ENCODE measurements at regions not wholly inside any gene's neighbourhood (a gene's known extent, or its start where the extent isn't known, plus 50 kb on each side); places are given as distances from the start of the nearest gene placed in this dataset.

DNA sequence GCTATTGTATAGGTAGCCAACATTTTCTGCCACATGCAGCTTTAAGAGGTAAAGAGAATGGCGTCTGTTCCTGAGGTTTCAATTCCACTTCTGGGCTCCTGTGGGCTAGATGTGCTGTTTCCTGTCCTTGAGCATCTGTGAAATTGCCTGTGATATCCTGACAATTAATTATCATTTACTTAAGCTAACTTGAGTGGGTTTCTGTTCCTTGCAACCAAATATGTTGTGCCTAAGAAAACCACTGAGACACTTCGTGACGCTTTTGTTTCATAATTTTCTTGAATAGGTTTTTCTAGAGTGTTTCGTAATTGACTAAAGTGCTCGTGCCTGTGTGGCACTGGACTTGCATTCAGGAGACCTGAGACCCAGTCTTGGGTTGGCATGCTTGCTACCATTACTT lies 127.3 kb upstream of the POU3F1 start:
- Histone ChIP-seq H3K27me3 (ENCODE audit: insufficient read depth, low read depth, low read length) (no peaks in the 10 kb centered on the region), H3K4me2 (ENCODE audit: low read length) (no peak overlapping the region), H4K20me1 (ENCODE audit: insufficient read depth) (no peaks in the 10 kb centered on the region), H3K36me3 (ENCODE audit: insufficient read depth, low read length) (no peaks in the 10 kb centered on the region), H3K9me3 (ENCODE audit: low read length) (no peaks in the 10 kb centered on the region), H3F3A (ENCODE audit: insufficient read depth, low read length, poor library complexity, severe bottlenecking) (no peaks in the 10 kb centered on the region), H3K9me2 (ENCODE audit: insufficient read depth, low read length) (no peaks in the 10 kb centered on the region), H3K27ac (ENCODE audit: low read length) (no peak overlapping the region), H3K4me3 (ENCODE audit: low read length) (no peak overlapping the region), H2AFZ (ENCODE audit: low read depth, low read length) (no peak overlapping the region), H3K79me2 (replicated peaks; ENCODE audit: insufficient read depth, low read length) (no peaks in the 10 kb centered on the region), H3K9ac (ENCODE audit: low read length) (no peak overlapping the region)
- TF ChIP-seq TAF1 (IDR thresholded peaks at IDR 0.05; ENCODE audit: low read depth) (no peak), RAD21 (conservative IDR thresholded peaks at IDR 0.05) (no peak), MXI1 (conservative IDR thresholded peaks at IDR 0.05; ENCODE audit: poor library complexity, severe bottlenecking) (no peak), EP300 (conservative IDR thresholded peaks at IDR 0.05; ENCODE audit: poor library complexity, severe bottlenecking) (no peak), POLR2AphosphoS5 (IDR thresholded peaks at IDR 0.05) (no peak), SMC3 (conservative IDR thresholded peaks at IDR 0.05; ENCODE audit: poor library complexity) (no peak), EZH2 (IDR thresholded peaks at IDR 0.05; ENCODE audit: borderline replicate concordance, insufficient read depth, low read length, poor library complexity, severe bottlenecking) (no peak)
- TF ChIP-seq, protein P1, sequence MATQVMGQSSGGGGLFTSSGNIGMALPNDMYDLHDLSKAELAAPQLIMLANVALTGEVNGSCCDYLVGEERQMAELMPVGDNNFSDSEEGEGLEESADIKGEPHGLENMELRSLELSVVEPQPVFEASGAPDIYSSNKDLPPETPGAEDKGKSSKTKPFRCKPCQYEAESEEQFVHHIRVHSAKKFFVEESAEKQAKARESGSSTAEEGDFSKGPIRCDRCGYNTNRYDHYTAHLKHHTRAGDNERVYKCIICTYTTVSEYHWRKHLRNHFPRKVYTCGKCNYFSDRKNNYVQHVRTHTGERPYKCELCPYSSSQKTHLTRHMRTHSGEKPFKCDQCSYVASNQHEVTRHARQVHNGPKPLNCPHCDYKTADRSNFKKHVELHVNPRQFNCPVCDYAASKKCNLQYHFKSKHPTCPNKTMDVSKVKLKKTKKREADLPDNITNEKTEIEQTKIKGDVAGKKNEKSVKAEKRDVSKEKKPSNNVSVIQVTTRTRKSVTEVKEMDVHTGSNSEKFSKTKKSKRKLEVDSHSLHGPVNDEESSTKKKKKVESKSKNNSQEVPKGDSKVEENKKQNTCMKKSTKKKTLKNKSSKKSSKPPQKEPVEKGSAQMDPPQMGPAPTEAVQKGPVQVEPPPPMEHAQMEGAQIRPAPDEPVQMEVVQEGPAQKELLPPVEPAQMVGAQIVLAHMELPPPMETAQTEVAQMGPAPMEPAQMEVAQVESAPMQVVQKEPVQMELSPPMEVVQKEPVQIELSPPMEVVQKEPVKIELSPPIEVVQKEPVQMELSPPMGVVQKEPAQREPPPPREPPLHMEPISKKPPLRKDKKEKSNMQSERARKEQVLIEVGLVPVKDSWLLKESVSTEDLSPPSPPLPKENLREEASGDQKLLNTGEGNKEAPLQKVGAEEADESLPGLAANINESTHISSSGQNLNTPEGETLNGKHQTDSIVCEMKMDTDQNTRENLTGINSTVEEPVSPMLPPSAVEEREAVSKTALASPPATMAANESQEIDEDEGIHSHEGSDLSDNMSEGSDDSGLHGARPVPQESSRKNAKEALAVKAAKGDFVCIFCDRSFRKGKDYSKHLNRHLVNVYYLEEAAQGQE (IDR thresholded peaks at IDR 0.05; ENCODE audit: borderline replicate concordance), result no peak
- TF ChIP-seq, protein P2, sequence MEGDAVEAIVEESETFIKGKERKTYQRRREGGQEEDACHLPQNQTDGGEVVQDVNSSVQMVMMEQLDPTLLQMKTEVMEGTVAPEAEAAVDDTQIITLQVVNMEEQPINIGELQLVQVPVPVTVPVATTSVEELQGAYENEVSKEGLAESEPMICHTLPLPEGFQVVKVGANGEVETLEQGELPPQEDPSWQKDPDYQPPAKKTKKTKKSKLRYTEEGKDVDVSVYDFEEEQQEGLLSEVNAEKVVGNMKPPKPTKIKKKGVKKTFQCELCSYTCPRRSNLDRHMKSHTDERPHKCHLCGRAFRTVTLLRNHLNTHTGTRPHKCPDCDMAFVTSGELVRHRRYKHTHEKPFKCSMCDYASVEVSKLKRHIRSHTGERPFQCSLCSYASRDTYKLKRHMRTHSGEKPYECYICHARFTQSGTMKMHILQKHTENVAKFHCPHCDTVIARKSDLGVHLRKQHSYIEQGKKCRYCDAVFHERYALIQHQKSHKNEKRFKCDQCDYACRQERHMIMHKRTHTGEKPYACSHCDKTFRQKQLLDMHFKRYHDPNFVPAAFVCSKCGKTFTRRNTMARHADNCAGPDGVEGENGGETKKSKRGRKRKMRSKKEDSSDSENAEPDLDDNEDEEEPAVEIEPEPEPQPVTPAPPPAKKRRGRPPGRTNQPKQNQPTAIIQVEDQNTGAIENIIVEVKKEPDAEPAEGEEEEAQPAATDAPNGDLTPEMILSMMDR (IDR thresholded peaks at IDR 0.05; ENCODE audit: poor library complexity, severe bottlenecking), result no peak

DNA sequence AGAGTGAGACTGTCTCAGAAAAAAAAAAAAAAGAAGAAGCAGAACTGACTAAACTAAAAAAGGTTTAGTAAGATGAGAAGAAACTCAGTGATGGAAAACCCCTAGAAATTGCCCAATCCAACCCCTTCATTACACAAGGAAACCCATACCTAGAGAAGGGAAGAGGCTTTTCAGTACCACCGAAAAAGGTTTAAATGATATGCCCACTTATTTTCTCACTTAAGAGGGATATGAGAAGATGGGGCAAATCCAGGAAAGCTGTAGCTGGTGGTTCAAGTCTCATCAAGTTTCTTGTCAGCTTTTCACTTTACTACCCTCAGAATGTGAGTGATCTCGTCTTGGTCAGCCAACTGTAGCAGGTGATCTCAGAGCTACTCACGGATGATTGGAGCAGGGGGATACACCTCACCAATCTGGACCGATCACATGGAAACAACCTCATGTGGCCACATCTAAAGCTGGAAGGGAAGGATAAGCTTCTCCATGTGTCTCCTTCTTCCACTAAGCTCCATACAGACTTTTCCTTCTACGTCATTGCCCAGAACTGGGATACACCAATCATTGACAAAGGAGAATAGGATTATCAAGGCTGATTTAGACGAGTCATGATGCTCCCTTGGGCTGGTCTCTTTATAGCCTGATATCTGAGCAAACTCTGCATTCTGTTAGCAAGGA lies 126.7 kb upstream of the POU3F1 start:
- Histone ChIP-seq H3F3A (ENCODE audit: insufficient read depth, low read length, poor library complexity, severe bottlenecking) (no peaks in the 10 kb centered on the region), H3K4me3 (ENCODE audit: low read length) (no peak overlapping the region), H3K36me3 (ENCODE audit: insufficient read depth, low read length) (no peaks in the 10 kb centered on the region), H3K9me3 (ENCODE audit: low read length) (no peaks in the 10 kb centered on the region), H3K9me2 (ENCODE audit: insufficient read depth, low read length) (no peaks in the 10 kb centered on the region), H2AFZ (ENCODE audit: low read depth, low read length) (no peak overlapping the region), H3K27me3 (ENCODE audit: insufficient read depth, low read depth, low read length) (no peaks in the 10 kb centered on the region), H3K27ac (ENCODE audit: low read length) (no peak overlapping the region), H3K79me2 (replicated peaks; ENCODE audit: insufficient read depth, low read length) (no peaks in the 10 kb centered on the region), H3K9ac (ENCODE audit: low read length) (no peak overlapping the region), H3K4me2 (ENCODE audit: low read length) (no peak overlapping the region), H4K20me1 (ENCODE audit: insufficient read depth) (no peaks in the 10 kb centered on the region)
- TF ChIP-seq SMC3 (conservative IDR thresholded peaks at IDR 0.05; ENCODE audit: poor library complexity) (no peak), POLR2AphosphoS5 (IDR thresholded peaks at IDR 0.05) (no peak), EP300 (conservative IDR thresholded peaks at IDR 0.05; ENCODE audit: poor library complexity, severe bottlenecking) (no peak), MXI1 (conservative IDR thresholded peaks at IDR 0.05; ENCODE audit: poor library complexity, severe bottlenecking) (no peak), RAD21 (conservative IDR thresholded peaks at IDR 0.05) (no peak), TAF1 (IDR thresholded peaks at IDR 0.05; ENCODE audit: low read depth) (no peak), EZH2 (IDR thresholded peaks at IDR 0.05; ENCODE audit: borderline replicate concordance, insufficient read depth, low read length, poor library complexity, severe bottlenecking) (no peak)
- TF ChIP-seq, protein P2 (IDR thresholded peaks at IDR 0.05; ENCODE audit: poor library complexity, severe bottlenecking), result no peak
- TF ChIP-seq, protein P1 (IDR thresholded peaks at IDR 0.05; ENCODE audit: borderline replicate concordance), result no peak

Measured in neural cell (in vitro differentiated cells).